ENCODE measurements at regions not wholly inside any gene's neighbourhood (a gene's known extent, or its start where the extent isn't known, plus 50 kb on each side); places are given as distances from the start of the nearest gene placed in this dataset.

DNA sequence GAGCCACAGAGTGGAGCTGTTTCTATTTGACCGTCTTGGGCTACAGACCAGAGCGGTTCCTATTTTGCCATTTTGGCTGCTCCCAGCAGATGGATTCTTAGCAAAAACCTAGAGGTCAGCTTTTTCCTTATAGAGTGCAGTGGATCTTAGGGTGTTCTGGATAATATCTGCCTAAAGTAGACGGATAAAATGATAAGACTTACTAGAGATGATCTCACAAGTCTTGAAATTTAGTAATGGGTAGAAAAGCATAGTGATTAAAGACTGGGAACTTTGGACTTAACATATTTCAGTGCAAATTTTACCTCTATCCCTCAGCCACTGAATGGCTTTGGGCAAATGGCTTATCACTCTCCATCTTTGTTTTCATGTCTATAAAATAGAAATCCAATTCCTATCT, 439.8 kb downstream of the ADGRL2 start:
- no peaks in the 10 kb centered on the region for H4K20me1 ChIP-seq (ENCODE audit: insufficient read depth, low read length)
- H3K36me3 ChIP-seq (ENCODE audit: insufficient read depth, low read length), result no peaks in the 10 kb centered on the region
- no peak overlapping the region for H3K9ac ChIP-seq (ENCODE audit: low read length)
- no peaks in the 10 kb centered on the region for H3K4me1 ChIP-seq (ENCODE audit: insufficient read depth, low read length, severe bottlenecking)
- H3K9me3 ChIP-seq (ENCODE audit: low read length), result no peaks in the 10 kb centered on the region
- no peaks in the 10 kb centered on the region for H3K79me2 ChIP-seq (ENCODE audit: insufficient read depth, low read length)
- H3K27ac ChIP-seq (ENCODE audit: low read depth, low read length, poor library complexity, severe bottlenecking), result no peak overlapping the region
- H3K27me3 ChIP-seq (ENCODE audit: insufficient read depth, low read length), result no peaks in the 10 kb centered on the region
- no peak overlapping the region for H2AFZ ChIP-seq (ENCODE audit: low read length)
- no peaks in the 10 kb centered on the region for H3K9me2 ChIP-seq (ENCODE audit: low read depth, low read length)
- H3K4me3 ChIP-seq (ENCODE audit: low read depth, low read length, poor library complexity, severe bottlenecking), result no peak overlapping the region
- no peaks in the 10 kb centered on the region for H3F3A ChIP-seq (ENCODE audit: insufficient read depth, low read length)
- no peak for TF ChIP-seq EZH2 (IDR thresholded peaks at IDR 0.05; ENCODE audit: borderline replicate concordance, low read length)
- TF ChIP-seq, protein P1, sequence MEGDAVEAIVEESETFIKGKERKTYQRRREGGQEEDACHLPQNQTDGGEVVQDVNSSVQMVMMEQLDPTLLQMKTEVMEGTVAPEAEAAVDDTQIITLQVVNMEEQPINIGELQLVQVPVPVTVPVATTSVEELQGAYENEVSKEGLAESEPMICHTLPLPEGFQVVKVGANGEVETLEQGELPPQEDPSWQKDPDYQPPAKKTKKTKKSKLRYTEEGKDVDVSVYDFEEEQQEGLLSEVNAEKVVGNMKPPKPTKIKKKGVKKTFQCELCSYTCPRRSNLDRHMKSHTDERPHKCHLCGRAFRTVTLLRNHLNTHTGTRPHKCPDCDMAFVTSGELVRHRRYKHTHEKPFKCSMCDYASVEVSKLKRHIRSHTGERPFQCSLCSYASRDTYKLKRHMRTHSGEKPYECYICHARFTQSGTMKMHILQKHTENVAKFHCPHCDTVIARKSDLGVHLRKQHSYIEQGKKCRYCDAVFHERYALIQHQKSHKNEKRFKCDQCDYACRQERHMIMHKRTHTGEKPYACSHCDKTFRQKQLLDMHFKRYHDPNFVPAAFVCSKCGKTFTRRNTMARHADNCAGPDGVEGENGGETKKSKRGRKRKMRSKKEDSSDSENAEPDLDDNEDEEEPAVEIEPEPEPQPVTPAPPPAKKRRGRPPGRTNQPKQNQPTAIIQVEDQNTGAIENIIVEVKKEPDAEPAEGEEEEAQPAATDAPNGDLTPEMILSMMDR (IDR thresholded peaks at IDR 0.05; ENCODE audit: low read length), result no peak
- no peak overlapping the region for H3K4me2 ChIP-seq (ENCODE audit: low read length)

DNA sequence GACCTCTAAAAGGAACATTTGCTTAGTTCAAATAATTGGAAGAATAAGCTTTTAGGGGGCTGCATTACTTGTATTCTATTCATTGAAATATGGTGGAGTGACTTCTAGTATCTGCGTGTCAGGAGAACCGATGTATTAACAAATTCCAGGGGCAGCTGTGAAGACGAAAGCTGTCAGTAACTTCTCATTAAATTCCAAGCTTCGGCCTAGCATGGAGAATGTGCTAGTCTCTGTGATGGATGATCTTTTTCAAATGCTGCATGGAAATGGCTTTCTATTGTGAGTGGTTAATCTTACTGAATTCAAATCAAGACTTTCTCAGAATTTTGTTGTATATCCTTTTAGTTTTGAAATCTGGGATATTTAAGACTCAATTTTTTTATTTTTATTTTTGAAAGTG, 429.9 kb downstream of the ADGRL2 start:
- no peak overlapping the region for H3K27ac ChIP-seq (ENCODE audit: low read depth, low read length, poor library complexity, severe bottlenecking)
- H3K27me3 ChIP-seq (ENCODE audit: insufficient read depth, low read length), result no peaks in the 10 kb centered on the region
- H3K4me1 ChIP-seq (ENCODE audit: insufficient read depth, low read length, severe bottlenecking), result no peaks in the 10 kb centered on the region
- H3K79me2 ChIP-seq (ENCODE audit: insufficient read depth, low read length), result no peaks in the 10 kb centered on the region
- H4K20me1 ChIP-seq (ENCODE audit: insufficient read depth, low read length), result no peaks in the 10 kb centered on the region
- H3K9ac ChIP-seq (ENCODE audit: low read length), result no peak overlapping the region
- no peaks in the 10 kb centered on the region for H3K36me3 ChIP-seq (ENCODE audit: insufficient read depth, low read length)
- no peak overlapping the region for H3K4me3 ChIP-seq (ENCODE audit: low read depth, low read length, poor library complexity, severe bottlenecking)
- H3F3A ChIP-seq (ENCODE audit: insufficient read depth, low read length), result no peaks in the 10 kb centered on the region
- H3K9me2 ChIP-seq (ENCODE audit: low read depth, low read length), result no peaks in the 10 kb centered on the region
- no peak overlapping the region for H2AFZ ChIP-seq (ENCODE audit: low read length)
- no peaks in the 10 kb centered on the region for H3K9me3 ChIP-seq (ENCODE audit: low read length)
- H3K4me2 ChIP-seq (ENCODE audit: low read length), result no peak overlapping the region
- no peak for TF ChIP-seq EZH2 (IDR thresholded peaks at IDR 0.05; ENCODE audit: borderline replicate concordance, low read length)
- TF ChIP-seq, protein P1 (IDR thresholded peaks at IDR 0.05; ENCODE audit: low read length), result no peak

DNA sequence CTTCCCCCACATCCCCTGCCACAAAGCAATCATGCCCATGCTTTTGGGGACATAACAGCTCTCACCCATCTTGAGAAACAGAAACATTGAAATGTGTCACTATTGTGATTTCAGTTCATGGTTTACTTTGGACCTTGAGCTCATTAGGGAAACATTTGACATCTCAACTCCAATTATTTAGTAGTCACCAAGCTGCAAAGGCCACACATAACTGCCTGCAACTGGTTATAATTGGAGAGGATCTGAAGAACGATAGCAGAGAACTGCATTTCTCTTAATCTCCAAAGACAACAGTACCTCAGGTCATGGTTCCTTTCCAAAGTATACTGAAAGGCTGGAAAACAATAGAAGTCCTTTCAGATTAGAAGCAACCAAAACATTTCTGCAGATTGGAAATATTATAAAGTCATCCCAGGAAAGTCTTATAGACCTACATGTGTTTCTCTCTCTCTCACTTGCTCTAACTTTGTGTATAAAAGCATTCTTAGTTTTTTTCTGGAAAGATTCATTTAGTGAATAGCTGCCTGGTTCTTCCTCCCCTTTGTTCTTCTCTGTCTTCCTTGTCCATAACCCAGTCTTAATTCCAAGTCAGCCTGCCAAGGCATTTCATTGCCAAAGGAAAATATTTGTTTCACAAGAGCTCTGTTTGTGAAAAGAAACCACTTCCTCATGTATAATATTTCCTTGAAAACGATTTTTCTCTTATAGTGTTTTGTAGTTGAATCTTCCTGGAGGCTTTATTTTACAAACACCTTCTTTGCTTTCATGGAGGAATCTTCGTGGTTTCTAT, 426.8 kb downstream of the ADGRL2 start:
- no peak overlapping the region for H2AFZ ChIP-seq (ENCODE audit: low read length)
- no peaks in the 10 kb centered on the region for H3F3A ChIP-seq (ENCODE audit: insufficient read depth, low read length)
- no peak overlapping the region for H3K27ac ChIP-seq (ENCODE audit: low read depth, low read length, poor library complexity, severe bottlenecking)
- H3K79me2 ChIP-seq (ENCODE audit: insufficient read depth, low read length), result no peaks in the 10 kb centered on the region
- no peaks in the 10 kb centered on the region for H3K36me3 ChIP-seq (ENCODE audit: insufficient read depth, low read length)
- no peaks in the 10 kb centered on the region for H4K20me1 ChIP-seq (ENCODE audit: insufficient read depth, low read length)
- H3K9ac ChIP-seq (ENCODE audit: low read length), result no peak overlapping the region
- no peaks in the 10 kb centered on the region for H3K27me3 ChIP-seq (ENCODE audit: insufficient read depth, low read length)
- no peaks in the 10 kb centered on the region for H3K9me3 ChIP-seq (ENCODE audit: low read length)
- no peaks in the 10 kb centered on the region for H3K9me2 ChIP-seq (ENCODE audit: low read depth, low read length)
- H3K4me3 ChIP-seq (ENCODE audit: low read depth, low read length, poor library complexity, severe bottlenecking), result no peak overlapping the region
- H3K4me1 ChIP-seq (ENCODE audit: insufficient read depth, low read length, severe bottlenecking), result no peaks in the 10 kb centered on the region
- H3K4me2 ChIP-seq (ENCODE audit: low read length), result no peak overlapping the region
- TF ChIP-seq, protein P1 (IDR thresholded peaks at IDR 0.05; ENCODE audit: low read length), result no peak
- no peak for TF ChIP-seq EZH2 (IDR thresholded peaks at IDR 0.05; ENCODE audit: borderline replicate concordance, low read length)
